Endothelial cell of umbilical vein (primary cell): ENCODE measurements at regions not wholly inside any gene's neighbourhood (a gene's known extent, or its start where the extent isn't known, plus 50 kb on each side); places are given as distances from the start of the nearest gene placed in this dataset.

Experiments
- CTCF ChIP-seq, 2 donors: IDR thresholded peaks; 1 replicate in 1 of 2; 2 replicates in 1 of 2; pipeline ENCODE4 v1.5.1; 2011; ENCODE audit warnings: low read length in 2 of 2, mild to moderate bottlenecking in 2 of 2, moderate library complexity in 2 of 2, control low read depth in 1 of 2, inconsistent platforms in 1 of 2, low read depth in 1 of 2; ENCODE audit not compliant: insufficient read depth in 1 of 2; ENCODE audit errors: extremely low read depth in 1 of 2
- EZH2 ChIP-seq: IDR thresholded peaks from 2 replicates; pipeline ENCODE4 v1.6.1; 2012; ENCODE audit warnings: borderline replicate concordance, low read depth, mild to moderate bottlenecking, moderate library complexity, low read length, inconsistent platforms; ENCODE audit not compliant: severe bottlenecking
- JUN ChIP-seq: IDR thresholded peaks from 2 replicates; pipeline ENCODE4 v1.6.1; 2011; ENCODE audit warnings: borderline replicate concordance, low read depth; ENCODE audit not compliant: insufficient read length, insufficient read depth
- MYC ChIP-seq: IDR thresholded peaks from one replicate; pipeline ENCODE4 v1.6.1; 2011; ENCODE audit warnings: mild to moderate bottlenecking, low read depth, low read length
- POLR2A ChIP-seq: IDR thresholded peaks from 2 replicates; pipeline ENCODE4 v1.6.1; 2012; ENCODE audit warnings: low read depth, mild to moderate bottlenecking, control low read depth, low read length
- POLR2AphosphoS5 ChIP-seq: IDR thresholded peaks from 2 replicates; pipeline ENCODE4 v1.6.1; 2012; ENCODE audit warnings: low read depth, mild to moderate bottlenecking, control low read depth, low read length, moderate library complexity; ENCODE audit not compliant: insufficient read depth

GRCh38 chr13:109977212-109977968 is 191.0 kb upstream of the IRS2 start:
- TF ChIP-seq JUN (no peak), CTCF (IDR thresholded peaks at IDR 0.05; ENCODE audit: extremely low read depth in 1 of 2, insufficient read depth in 1 of 2, low read depth in 1 of 2, low read length in 2 of 2) (no peak), EZH2 (no peak), POLR2AphosphoS5 (no peak), POLR2A (no peak), MYC (no peak)
